ENCODE measurements at regions not wholly inside any gene's neighbourhood (a gene's known extent, or its start where the extent isn't known, plus 50 kb on each side); places are given as distances from the start of the nearest gene placed in this dataset.
"Not testable (repeated sequence)": the region's sequence is repeated elsewhere in the genome, so short reads cannot be mapped to it uniquely, and the experiment has no call there.

DNA sequence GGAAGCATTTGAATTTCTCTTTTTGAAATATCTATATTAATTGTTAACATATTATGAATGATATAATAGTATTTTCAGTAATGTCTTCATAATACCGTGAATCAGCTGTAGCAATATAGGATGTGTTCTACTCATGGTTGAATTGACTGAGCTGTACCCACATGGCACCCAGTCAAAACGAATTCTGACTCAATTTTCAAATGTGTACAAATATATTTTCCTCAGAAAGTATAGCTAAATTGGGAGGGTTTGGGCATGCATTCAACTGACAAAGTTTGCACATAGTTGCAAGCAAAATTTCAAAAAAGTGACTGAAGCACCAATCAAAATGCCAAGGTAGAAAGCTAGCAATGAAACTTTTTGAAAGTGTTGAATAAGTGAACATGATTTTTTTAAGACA is 188.9 kb downstream of the NAF1 start:
- Histone ChIP-seq H3K9ac (no peak overlapping the region), H3K36me3 (ENCODE audit: low read depth) (no peaks in the 10 kb centered on the region), H3K27me3 (replicated peaks; ENCODE audit: insufficient read depth) (no peaks in the 10 kb centered on the region), H3F3A (ENCODE audit: insufficient read depth) (no peaks in the 10 kb centered on the region), H3K4me2 (ENCODE audit: unreplicated experiment) (no peak overlapping the region), H2AFZ (no peak overlapping the region), H3K9me2 (ENCODE audit: insufficient read depth) (no peaks in the 10 kb centered on the region), H3K4me1 (ENCODE audit: insufficient read depth) (no peaks in the 10 kb centered on the region), H3K79me2 (ENCODE audit: insufficient read depth) (no peaks in the 10 kb centered on the region), H4K20me1 (ENCODE audit: insufficient read depth) (no peaks in the 10 kb centered on the region), H3K27ac (no peak overlapping the region), H3K4me3 (no peak overlapping the region), H3K9me3 (ENCODE audit: low read depth) (no peaks in the 10 kb centered on the region)
- no peak for DNase-seq
- TF ChIP-seq EZH2phosphoT487 (IDR thresholded peaks at IDR 0.05; ENCODE audit: insufficient read depth, low read depth) (no peak), EZH2 (IDR thresholded peaks at IDR 0.05; ENCODE audit: insufficient read depth, poor library complexity, severe bottlenecking) (no peak)
- WGBS, 2 experiments (ENCODE audit: low coverage in 1 of 2, low lambda C conversion rate in 2 of 2, missing lambda C conversion rate in 2 of 2) = 9% methylated on average over 2 of the region's 2 CpGs
- in situ Hi-C loops (cut with MboI) = no loop called here

DNA sequence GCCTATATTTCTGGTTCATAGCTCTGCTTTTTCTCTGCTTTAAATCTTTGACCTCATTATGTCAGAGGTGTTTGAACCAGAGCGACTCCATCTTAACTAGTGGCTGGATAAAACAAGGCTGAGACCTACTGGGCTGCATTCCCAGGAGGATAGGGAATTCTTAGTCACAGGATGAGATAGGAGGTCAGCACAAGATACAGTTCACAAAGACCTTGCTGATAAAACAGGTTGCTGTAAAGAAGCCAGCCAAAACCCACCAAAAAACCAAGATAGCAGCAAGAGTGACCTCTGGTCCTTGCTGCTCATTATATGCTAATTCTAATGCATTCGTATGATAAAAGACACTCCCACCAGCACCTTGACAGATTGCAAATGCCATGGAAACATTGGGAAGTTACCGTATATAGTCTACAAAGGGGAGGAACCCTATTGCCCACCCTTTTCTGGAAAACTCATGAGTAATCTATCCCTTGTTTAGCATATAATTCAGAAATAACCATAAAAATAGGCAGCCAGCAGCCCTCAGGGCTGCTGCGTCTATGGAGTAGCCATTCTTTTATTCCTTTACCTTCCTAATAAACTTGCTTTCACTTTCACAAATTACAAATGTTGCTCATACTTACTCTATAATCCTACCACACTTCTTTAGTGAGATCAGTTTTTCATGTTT is 193.9 kb downstream of the NAF1 start:
- Histone ChIP-seq H3K9ac (no peak overlapping the region), H3K4me2 (ENCODE audit: unreplicated experiment) (no peak overlapping the region), H2AFZ (no peak overlapping the region), H3K27me3 (replicated peaks; ENCODE audit: insufficient read depth) (no peaks in the 10 kb centered on the region), H3K4me1 (ENCODE audit: insufficient read depth) (no peaks in the 10 kb centered on the region), H3K4me3 (no peak overlapping the region), H3K9me3 (ENCODE audit: low read depth) (no peaks in the 10 kb centered on the region), H3K9me2 (ENCODE audit: insufficient read depth) (no peaks in the 10 kb centered on the region), H3K79me2 (ENCODE audit: insufficient read depth) (no peaks in the 10 kb centered on the region), H4K20me1 (ENCODE audit: insufficient read depth) (no peaks in the 10 kb centered on the region), H3K36me3 (ENCODE audit: low read depth) (no peaks in the 10 kb centered on the region), H3F3A (ENCODE audit: insufficient read depth) (no peaks in the 10 kb centered on the region), H3K27ac (no peak overlapping the region)
- WGBS, 2 experiments (ENCODE audit: low coverage in 1 of 2, low lambda C conversion rate in 2 of 2, missing lambda C conversion rate in 2 of 2) = 41 to 42% methylated on average over 4 of the region's 4 CpGs
- in situ Hi-C loops (cut with MboI) = no loop called here
- TF ChIP-seq EZH2 (IDR thresholded peaks at IDR 0.05; ENCODE audit: insufficient read depth, poor library complexity, severe bottlenecking) (no peak), EZH2phosphoT487 (IDR thresholded peaks at IDR 0.05; ENCODE audit: insufficient read depth, low read depth) (no peak)
- DNase-seq = no peak

DNA sequence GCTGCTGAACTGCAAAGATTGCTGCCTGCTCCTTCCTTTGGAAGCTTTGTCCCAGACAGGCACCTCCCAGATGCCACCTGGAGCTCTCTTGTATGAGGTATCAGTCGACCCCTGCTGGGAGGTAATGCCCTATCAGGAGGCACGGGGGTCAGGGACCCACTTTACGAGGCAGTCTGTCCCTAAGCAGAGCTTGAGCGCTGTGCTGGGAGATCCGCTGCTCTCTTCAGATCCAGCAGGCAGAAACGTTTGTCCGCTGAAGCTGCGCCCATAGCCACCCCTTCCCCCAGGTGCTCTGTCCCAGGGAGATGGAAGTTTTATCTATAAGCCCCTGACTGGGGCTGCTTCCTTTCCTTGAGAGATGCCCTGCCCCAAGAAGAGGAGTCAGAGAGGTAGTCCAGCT is 197.5 kb downstream of the NAF1 start:
- Histone ChIP-seq H3K36me3 (ENCODE audit: low read depth) (no peaks in the 10 kb centered on the region), H2AFZ (no peak overlapping the region), H4K20me1 (ENCODE audit: insufficient read depth) (no peaks in the 10 kb centered on the region), H3K4me1 (ENCODE audit: insufficient read depth) (no peaks in the 10 kb centered on the region), H3F3A (ENCODE audit: insufficient read depth) (no peaks in the 10 kb centered on the region), H3K79me2 (ENCODE audit: insufficient read depth) (no peaks in the 10 kb centered on the region), H3K27ac (no peak overlapping the region), H3K9me2 (ENCODE audit: insufficient read depth) (no peaks in the 10 kb centered on the region), H3K9me3 (ENCODE audit: low read depth) (no peaks in the 10 kb centered on the region), H3K4me3 (no peak overlapping the region), H3K27me3 (replicated peaks; ENCODE audit: insufficient read depth) (no peaks in the 10 kb centered on the region), H3K9ac (no peak overlapping the region), H3K4me2 (ENCODE audit: unreplicated experiment) (no peak overlapping the region)
- in situ Hi-C loops (cut with MboI) = no loop called here
- TF ChIP-seq EZH2 (IDR thresholded peaks at IDR 0.05; ENCODE audit: insufficient read depth, poor library complexity, severe bottlenecking) (no peak), EZH2phosphoT487 (IDR thresholded peaks at IDR 0.05; ENCODE audit: insufficient read depth, low read depth) (no peak)
- DNase-seq = no peak
- WGBS, 2 experiments (ENCODE audit: low coverage in 1 of 2, low lambda C conversion rate in 2 of 2, missing lambda C conversion rate in 2 of 2) = 37 to 44% methylated on average over 8 of the region's 8 CpGs

DNA sequence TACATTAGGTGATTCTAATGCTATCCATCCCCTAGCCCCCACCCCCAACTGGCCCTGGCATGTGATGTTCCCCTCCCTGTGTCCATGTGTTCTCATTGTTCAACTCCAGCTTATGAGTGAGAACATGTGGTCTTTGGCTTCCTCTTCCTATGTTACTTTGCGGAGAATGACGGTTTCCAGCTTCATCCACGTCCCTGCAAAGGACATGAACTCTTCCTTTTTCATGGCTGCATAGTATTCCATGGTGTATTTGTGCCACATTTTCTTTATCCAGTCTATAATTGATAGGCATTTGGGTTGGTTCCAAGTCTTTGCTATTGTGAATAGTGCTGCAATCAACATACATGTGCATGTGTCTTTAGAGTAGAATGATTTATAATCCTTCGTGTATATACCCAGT is 200.7 kb downstream of the NAF1 start:
- H3K27me3 ChIP-seq (replicated peaks; ENCODE audit: insufficient read depth); H3K27ac ChIP-seq; H3K4me3 ChIP-seq; H3K9me3 ChIP-seq (ENCODE audit: low read depth); H3K4me2 ChIP-seq (ENCODE audit: unreplicated experiment); H3K4me1 ChIP-seq (ENCODE audit: insufficient read depth); H3K79me2 ChIP-seq (ENCODE audit: insufficient read depth); H3K36me3 ChIP-seq (ENCODE audit: low read depth); in situ Hi-C loops (cut with MboI); DNase-seq; H3K9me2 ChIP-seq (ENCODE audit: insufficient read depth); H3K9ac ChIP-seq; H4K20me1 ChIP-seq (ENCODE audit: insufficient read depth); H3F3A ChIP-seq (ENCODE audit: insufficient read depth); H2AFZ ChIP-seq: not testable (repeated sequence)
- 11 to 12% methylated on average over 4 of the region's 4 CpGs for WGBS, 2 experiments (ENCODE audit: low coverage in 1 of 2, low lambda C conversion rate in 2 of 2, missing lambda C conversion rate in 2 of 2)

DNA sequence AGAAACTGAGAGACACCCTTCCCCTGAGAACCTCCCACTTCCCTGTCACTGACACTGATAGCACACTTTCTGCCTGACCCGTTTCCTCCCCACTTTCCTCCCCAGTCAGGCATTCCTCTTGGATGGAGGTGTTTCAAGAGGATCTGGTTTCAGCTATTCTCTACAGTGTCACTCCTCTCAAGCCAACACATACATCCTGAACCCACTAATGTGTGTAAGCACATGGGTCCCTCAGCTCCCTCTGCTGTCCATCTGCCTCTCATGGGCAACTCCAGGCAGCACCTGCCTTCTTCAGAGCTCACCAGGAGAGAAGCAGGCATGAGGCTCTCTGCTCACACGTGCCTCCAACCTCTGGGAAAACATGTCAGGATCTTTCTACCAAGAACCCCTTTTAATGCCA is 207.6 kb downstream of the NAF1 start:
- no peaks in the 10 kb centered on the region for H3K27me3 ChIP-seq (replicated peaks; ENCODE audit: insufficient read depth)
- in situ Hi-C loops (cut with MboI) = no loop called here
- no peak overlapping the region for H3K9ac ChIP-seq
- no peaks in the 10 kb centered on the region for H3F3A ChIP-seq (ENCODE audit: insufficient read depth)
- H3K4me1 ChIP-seq (ENCODE audit: insufficient read depth) = no peaks in the 10 kb centered on the region
- H3K4me3 ChIP-seq = no peak overlapping the region
- no peak overlapping the region for H3K4me2 ChIP-seq (ENCODE audit: unreplicated experiment)
- no peak for TF ChIP-seq EZH2phosphoT487 (IDR thresholded peaks at IDR 0.05; ENCODE audit: insufficient read depth, low read depth)
- no peak for TF ChIP-seq EZH2 (IDR thresholded peaks at IDR 0.05; ENCODE audit: insufficient read depth, poor library complexity, severe bottlenecking)
- 4 to 5% methylated on average over 2 of the region's 2 CpGs for WGBS, 2 experiments (ENCODE audit: low coverage in 1 of 2, low lambda C conversion rate in 2 of 2, missing lambda C conversion rate in 2 of 2)
- no peaks in the 10 kb centered on the region for H3K9me2 ChIP-seq (ENCODE audit: insufficient read depth)
- H3K9me3 ChIP-seq (ENCODE audit: low read depth) = no peaks in the 10 kb centered on the region
- no peak overlapping the region for H3K27ac ChIP-seq
- no peak for DNase-seq
- no peaks in the 10 kb centered on the region for H3K79me2 ChIP-seq (ENCODE audit: insufficient read depth)
- H4K20me1 ChIP-seq (ENCODE audit: insufficient read depth) = no peaks in the 10 kb centered on the region
- H2AFZ ChIP-seq = no peak overlapping the region
- no peaks in the 10 kb centered on the region for H3K36me3 ChIP-seq (ENCODE audit: low read depth)
